Upper lobe of left lung (tissue), 6 donors: ENCODE measurements at regions not wholly inside any gene's neighbourhood (a gene's known extent, or its start where the extent isn't known, plus 50 kb on each side); places are given as distances from the start of the nearest gene placed in this dataset.

Source experiments
- ATAC-seq, 2 donors: fragments of 200-7000 bp; cut with Tn5 transposase; one replicate each; pipeline ENCODE4 v1.9.1; 2022; ENCODE audit warnings: mild to moderate bottlenecking in 2 of 2, moderate library complexity in 2 of 2; ENCODE audit not compliant: low FRiP score in 2 of 2
- DNase-seq, 2 donors: peaks; one replicate each; pipeline ENCODE4 v3.0.0-alpha.2; 2019 to 2020
- H3K27ac ChIP-seq, 4 donors: fragments of 200-600 bp; sonication (generic); one replicate each; pipeline ENCODE4 v1.5.1; 2016 to 2019
- H3K27me3 ChIP-seq, 4 donors: fragments of 200-600 bp; sonication (generic); one replicate each; pipeline ENCODE4 v1.5.1; 2017 to 2019
- H3K36me3 ChIP-seq, 4 donors: fragments of 200-600 bp; sonication (generic); one replicate each; pipeline ENCODE4 v1.5.1; 2016 to 2019
- H3K4me1 ChIP-seq, 4 donors: fragments of 200-600 bp; sonication (generic); one replicate each; pipeline ENCODE4 v1.5.1; 2018 to 2019
- H3K4me3 ChIP-seq, 4 donors: fragments of 200-600 bp; sonication (generic); one replicate each; pipeline ENCODE4 v1.5.1; 2017 to 2019; ENCODE audit warnings: mild to moderate bottlenecking in 2 of 4, moderate library complexity in 1 of 4
- H3K9me3 ChIP-seq, 4 donors: fragments of 200-600 bp; sonication (generic); one replicate each; pipeline ENCODE4 v1.5.1; 2018 to 2019
- EP300 ChIP-seq, 4 donors: sonication (generic); formaldehyde crosslinking; IDR thresholded peaks; one replicate each; pipeline ENCODE4 v1.5.1; 2017; ENCODE audit warnings: antibody characterized with exemption in 4 of 4, control low read depth in 2 of 4
- POLR2A ChIP-seq, 4 donors: fragments of 450-650 bp; IDR thresholded peaks; one replicate each; pipeline ENCODE4 v1.5.1; 2016 to 2017; ENCODE audit warnings: antibody characterized with exemption in 4 of 4, mild to moderate bottlenecking in 2 of 4
- POLR2AphosphoS5 ChIP-seq, 2 donors: sonication (generic); formaldehyde crosslinking; IDR thresholded peaks; one replicate each; pipeline ENCODE4 v1.5.1; 2017; ENCODE audit warnings: antibody characterized with exemption in 2 of 2
- WGBS, 2 donors: methylation state at CpG; one replicate each; pipeline ENCODE4 v1.1.5; 2017 to 2018; 5-methylcytosine and 5-hydroxymethylcytosine counted together
- TF ChIP-seq, protein P1 (sequence below), 6 experiments: fragments of 450-650 bp in 4 of 6; fragments of 200-600 bp in 2 of 6; sonication (generic) in 2 of 6; IDR thresholded peaks; one replicate each; pipeline ENCODE4 v1.5.1; 2016 to 2019; ENCODE audit warnings: antibody characterized with exemption in 6 of 6
- donor health status: DM: no; HTN: no; CAD: no; lungs with moderate emphysema.
- donor health status: DM: no; HTN: yes; CAD: no; lungs with severe emphysema.

DNA sequence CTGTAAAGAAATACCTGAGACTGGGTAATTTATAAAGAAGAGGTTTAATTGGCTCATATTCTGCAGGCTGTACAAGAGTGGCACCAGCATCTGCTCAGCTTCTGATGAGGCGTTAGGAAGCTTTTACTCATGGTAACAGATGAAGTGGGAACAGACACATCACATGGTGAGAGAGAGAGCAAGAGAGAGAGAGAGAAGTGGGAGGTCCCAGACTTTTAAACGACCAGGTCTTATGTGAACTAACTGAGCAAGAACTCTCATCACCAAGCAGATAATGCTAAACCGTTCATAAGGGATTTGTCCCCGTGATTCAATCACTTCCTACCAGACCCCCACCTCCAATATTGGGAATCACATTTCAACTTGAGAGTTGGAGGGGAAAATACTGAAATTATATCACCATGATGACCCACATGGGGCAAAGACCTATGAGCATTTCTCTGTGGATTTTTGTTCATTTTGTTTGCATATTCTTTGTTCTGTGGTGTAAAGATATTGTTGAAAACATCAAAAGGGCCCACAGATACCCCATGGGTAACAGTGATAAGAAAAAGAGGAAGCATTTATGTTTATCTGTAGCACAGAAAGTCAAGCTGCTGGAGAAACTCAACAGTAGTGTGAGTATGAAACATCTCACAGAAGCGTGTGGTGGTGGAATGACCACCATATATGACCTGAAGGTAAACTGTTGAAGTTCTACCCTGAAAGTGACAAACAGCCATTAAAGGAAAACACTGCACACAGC is 135.2 kb upstream of the PDE3A start:
- no peak for ATAC-seq

DNA sequence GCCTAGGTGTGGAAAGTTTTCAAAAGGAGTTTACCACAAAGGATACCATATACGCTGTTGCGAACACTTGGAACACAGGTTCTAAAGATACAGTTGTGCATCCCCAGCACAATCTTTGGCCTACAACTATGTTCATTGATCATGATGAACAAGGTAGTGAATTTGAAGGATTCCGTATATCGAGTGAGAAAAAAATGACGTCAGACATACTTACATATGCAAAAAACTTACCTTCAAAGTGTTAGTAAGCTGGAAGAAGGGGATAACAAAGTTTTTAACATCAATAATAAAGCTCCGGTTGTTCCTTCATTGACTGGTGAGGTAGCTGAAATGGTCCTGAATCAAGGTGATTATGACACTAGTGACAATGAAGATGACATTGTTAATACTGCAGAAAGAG is 133.9 kb upstream of the PDE3A start:
- no peak for ATAC-seq
- no peak for DNase-seq
- no peaks in the 10 kb centered on the region for H3K9me3 ChIP-seq
- H3K36me3 ChIP-seq, result no peaks in the 10 kb centered on the region
- H3K27ac ChIP-seq, result no peak overlapping the region
- WGBS, 2 donors, result 91 to 97% methylated on average over 6 of the region's 6 CpGs
- TF ChIP-seq, protein P1, sequence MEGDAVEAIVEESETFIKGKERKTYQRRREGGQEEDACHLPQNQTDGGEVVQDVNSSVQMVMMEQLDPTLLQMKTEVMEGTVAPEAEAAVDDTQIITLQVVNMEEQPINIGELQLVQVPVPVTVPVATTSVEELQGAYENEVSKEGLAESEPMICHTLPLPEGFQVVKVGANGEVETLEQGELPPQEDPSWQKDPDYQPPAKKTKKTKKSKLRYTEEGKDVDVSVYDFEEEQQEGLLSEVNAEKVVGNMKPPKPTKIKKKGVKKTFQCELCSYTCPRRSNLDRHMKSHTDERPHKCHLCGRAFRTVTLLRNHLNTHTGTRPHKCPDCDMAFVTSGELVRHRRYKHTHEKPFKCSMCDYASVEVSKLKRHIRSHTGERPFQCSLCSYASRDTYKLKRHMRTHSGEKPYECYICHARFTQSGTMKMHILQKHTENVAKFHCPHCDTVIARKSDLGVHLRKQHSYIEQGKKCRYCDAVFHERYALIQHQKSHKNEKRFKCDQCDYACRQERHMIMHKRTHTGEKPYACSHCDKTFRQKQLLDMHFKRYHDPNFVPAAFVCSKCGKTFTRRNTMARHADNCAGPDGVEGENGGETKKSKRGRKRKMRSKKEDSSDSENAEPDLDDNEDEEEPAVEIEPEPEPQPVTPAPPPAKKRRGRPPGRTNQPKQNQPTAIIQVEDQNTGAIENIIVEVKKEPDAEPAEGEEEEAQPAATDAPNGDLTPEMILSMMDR (IDR thresholded peaks at IDR 0.05), result no peak
- TF ChIP-seq EP300 (IDR thresholded peaks at IDR 0.05) (no peak), POLR2AphosphoS5 (IDR thresholded peaks at IDR 0.05) (no peak), POLR2A (IDR thresholded peaks at IDR 0.05) (no peak)
- no peak overlapping the region for H3K4me3 ChIP-seq
- H3K4me1 ChIP-seq, result no peaks in the 10 kb centered on the region
- no peaks in the 10 kb centered on the region for H3K27me3 ChIP-seq

More for the DNA sequence above, 135.2 kb upstream of the PDE3A start:
- Histone ChIP-seq H3K4me3 (no peak overlapping the region), H3K9me3 (no peaks in the 10 kb centered on the region), H3K27ac (no peak overlapping the region), H3K36me3 (no peaks in the 10 kb centered on the region), H3K27me3 (no peaks in the 10 kb centered on the region), H3K4me1 (no peaks in the 10 kb centered on the region)
- 60 to 70% methylated on average over 5 of the region's 5 CpGs for WGBS, 2 donors
- DNase-seq, result no peak
- TF ChIP-seq EP300 (IDR thresholded peaks at IDR 0.05), result no peak
- no peak for TF ChIP-seq POLR2A (IDR thresholded peaks at IDR 0.05)
- TF ChIP-seq, protein P1 (IDR thresholded peaks at IDR 0.05), result no peak
- TF ChIP-seq POLR2AphosphoS5 (IDR thresholded peaks at IDR 0.05), result no peak

DNA sequence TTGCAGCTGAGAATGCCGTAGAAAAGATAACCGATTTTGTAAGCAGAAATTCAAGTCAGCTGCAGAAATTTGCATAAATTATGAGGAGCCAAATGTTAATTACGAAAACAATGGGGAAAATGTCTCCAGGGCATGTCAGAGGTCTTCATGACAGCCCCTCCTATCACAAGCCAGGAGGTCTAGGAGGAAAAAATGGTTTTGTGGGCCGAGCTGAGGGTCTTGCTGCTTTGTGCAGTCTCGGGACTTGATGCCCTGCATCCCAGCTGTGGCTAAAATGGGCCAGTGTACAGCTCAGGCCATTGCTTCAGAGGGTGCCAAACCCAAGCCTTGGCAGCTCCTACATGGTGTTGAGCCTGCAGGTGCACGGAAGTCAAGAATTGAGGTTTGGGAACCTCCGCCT is 131.2 kb upstream of the PDE3A start:
- TF ChIP-seq POLR2AphosphoS5 (IDR thresholded peaks at IDR 0.05), result no peak
- no peak for TF ChIP-seq POLR2A (IDR thresholded peaks at IDR 0.05)
- no peak for TF ChIP-seq EP300 (IDR thresholded peaks at IDR 0.05)
- TF ChIP-seq, protein P1 (IDR thresholded peaks at IDR 0.05), result no peak

DNA sequence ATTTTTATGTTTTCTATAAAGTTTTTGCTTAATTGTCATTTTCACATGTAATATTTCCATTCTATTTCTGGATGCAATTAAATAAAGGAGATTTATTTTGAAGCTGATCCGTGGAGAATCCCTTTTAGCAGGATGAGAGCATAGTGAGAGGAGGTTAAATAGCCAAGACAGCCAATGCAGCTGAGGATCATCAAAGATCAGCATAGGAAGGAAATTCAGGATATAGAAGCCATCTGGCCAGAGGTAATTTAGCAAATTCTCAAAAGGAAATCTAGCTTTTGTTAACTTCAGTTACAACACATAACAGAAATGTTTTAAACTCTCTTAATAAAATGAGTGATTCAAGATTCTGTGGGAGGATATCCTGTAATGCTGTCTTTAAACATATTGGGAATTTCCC is 122.8 kb upstream of the PDE3A start:
- DNase-seq (no peak), ATAC-seq (no peak)
- TF ChIP-seq POLR2A (IDR thresholded peaks at IDR 0.05), result no peak
- TF ChIP-seq, protein P1 (IDR thresholded peaks at IDR 0.05), result no peak
- TF ChIP-seq EP300 (IDR thresholded peaks at IDR 0.05), result no peak
- TF ChIP-seq POLR2AphosphoS5 (IDR thresholded peaks at IDR 0.05), result no peak
- H3K27me3 ChIP-seq, result no peaks in the 10 kb centered on the region
- H3K36me3 ChIP-seq, result no peaks in the 10 kb centered on the region
- no peak overlapping the region for H3K27ac ChIP-seq
- WGBS, 2 donors, result 43 to 64% methylated on average over 1 of the region's 1 CpG
- no peaks in the 10 kb centered on the region for H3K4me1 ChIP-seq
- H3K4me3 ChIP-seq, result no peak overlapping the region
- no peaks in the 10 kb centered on the region for H3K9me3 ChIP-seq

More for the DNA sequence above, 131.2 kb upstream of the PDE3A start:
- no peak overlapping the region for H3K27ac ChIP-seq
- H3K9me3 ChIP-seq, result no peaks in the 10 kb centered on the region
- 88 to 92% methylated on average over 4 to 7 of the region's 7 CpGs for WGBS, 2 donors
- no peaks in the 10 kb centered on the region for H3K4me1 ChIP-seq
- H3K4me3 ChIP-seq, result no peak overlapping the region
- H3K27me3 ChIP-seq, result no peaks in the 10 kb centered on the region
- ATAC-seq (no peak), DNase-seq (no peak)
- no peaks in the 10 kb centered on the region for H3K36me3 ChIP-seq

DNA sequence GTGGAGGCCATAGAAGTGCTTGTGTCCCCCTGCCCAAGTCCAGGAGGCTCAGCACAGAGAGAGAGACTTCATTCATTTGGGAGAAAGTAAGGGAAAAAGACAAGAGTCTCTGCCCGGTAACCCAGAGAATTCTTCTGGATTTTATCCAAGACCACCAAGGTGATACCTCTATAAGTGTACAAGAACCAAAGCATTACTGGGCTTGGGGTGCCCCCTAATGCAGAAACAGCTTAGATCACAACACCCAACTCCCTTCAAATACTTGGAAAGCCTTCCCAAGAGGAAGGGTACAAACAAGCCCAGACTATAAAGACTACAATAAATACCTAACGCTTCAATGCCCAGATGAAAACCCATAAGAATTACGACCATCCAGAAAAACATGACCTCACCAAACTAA is 119.7 kb upstream of the PDE3A start:
- Histone ChIP-seq H3K4me3 (no peak overlapping the region), H3K27me3 (no peaks in the 10 kb centered on the region), H3K4me1 (no peaks in the 10 kb centered on the region), H3K36me3 (no peaks in the 10 kb centered on the region), H3K27ac (no peak overlapping the region), H3K9me3 (no peaks in the 10 kb centered on the region)
- DNase-seq (no peak), ATAC-seq (no peak)
- no peak for TF ChIP-seq POLR2AphosphoS5 (IDR thresholded peaks at IDR 0.05)
- 96% methylated on average over 3 of the region's 3 CpGs for WGBS, 2 donors
